ENCODE measurements at regions not wholly inside any gene's neighbourhood (a gene's known extent, or its start where the extent isn't known, plus 50 kb on each side); places are given as distances from the start of the nearest gene placed in this dataset.
A peak's percentile ranks its signal among the peaks of the same experiment; 100 is the strongest.

GRCh38 chr13:50384724-50385123 is 369.5 kb downstream of the KCNRG start:
- POLR2A ChIA-PET, result no interaction called here
- H3K27me3 Mint-ChIP-seq, result peaks cover 1% of the 10 kb centered on the region
- TF ChIP-seq CTCF (IDR thresholded peaks at IDR 0.05), result no peak
- intact Hi-C loops (cut with micrococcal nuclease), result no loop called here
- H3K4me1 Mint-ChIP-seq (ENCODE audit: low read depth), result peaks cover 8% of the 10 kb centered on the region
- peaks cover 18% of the 10 kb centered on the region for H3K9me3 Mint-ChIP-seq
- no peak for ATAC-seq
- CTCF ChIA-PET, result no interaction called here
- DNase-seq, result no peak
- H3K27ac Mint-ChIP-seq, result no peak overlapping the region
- H3K4me3 Mint-ChIP-seq, result no peak overlapping the region
- H3K36me3 Mint-ChIP-seq (ENCODE audit: low read depth), result peaks cover 10% of the 10 kb centered on the region

GRCh38 chr13:50386541-50387050 is 371.4 kb downstream of the KCNRG start:
- H3K27ac Mint-ChIP-seq, result no peak overlapping the region
- POLR2A ChIA-PET, result no interaction called here

GRCh38 chr13:50387051-50387581 is 371.9 kb downstream of the KCNRG start:
- intact Hi-C loops (cut with micrococcal nuclease), result no loop called here
- H3K9me3 Mint-ChIP-seq, result peaks cover 2% of the 10 kb centered on the region
- ChIA-PET POLR2A (no interaction called here), CTCF (interaction anchor here (0.8 to 1.4 kb wide), 5 partner anchors 24 to 524 kb away, joined by 3 to 4 read pairs (median 4); no protein-coding TSS in a partner anchor)
- peaks cover 8% of the 10 kb centered on the region for H3K4me1 Mint-ChIP-seq (ENCODE audit: low read depth)
- TF ChIP-seq CTCF (IDR thresholded peaks at IDR 0.05), result peak; percentile 23
- H3K27me3 Mint-ChIP-seq, result peaks cover 4% of the 10 kb centered on the region
- no peak overlapping the region for H3K4me3 Mint-ChIP-seq
- H3K27ac Mint-ChIP-seq, result no peak overlapping the region
- H3K36me3 Mint-ChIP-seq (ENCODE audit: low read depth), result peaks cover under 1% of the 10 kb centered on the region
- peak; percentile 57 for DNase-seq
- peak; percentile 70 for ATAC-seq

More at GRCh38 chr13:50386541-50387050, 371.4 kb downstream of the KCNRG start:
- intact Hi-C loops (cut with micrococcal nuclease), result no loop called here
- CTCF ChIA-PET, result interaction anchor here (0.8 to 1.4 kb wide), 5 partner anchors 24 to 525 kb away, joined by 3 to 4 read pairs (median 4); no protein-coding TSS in a partner anchor
- DNase-seq (no peak), ATAC-seq (no peak)
- H3K4me1 Mint-ChIP-seq (ENCODE audit: low read depth), result peaks cover 8% of the 10 kb centered on the region
- no peak overlapping the region for H3K4me3 Mint-ChIP-seq
- H3K36me3 Mint-ChIP-seq (ENCODE audit: low read depth), result peaks cover 2% of the 10 kb centered on the region
- H3K9me3 Mint-ChIP-seq, result peaks cover 5% of the 10 kb centered on the region
- peaks cover 1% of the 10 kb centered on the region for H3K27me3 Mint-ChIP-seq
- TF ChIP-seq CTCF (IDR thresholded peaks at IDR 0.05), result no peak

- Mint-ChIP-seq H3K4me1 (ENCODE audit: low read depth) (peaks cover 8% of the 10 kb centered on the region), H3K27ac (no peak overlapping the region), H3K36me3 (ENCODE audit: low read depth) (no peaks in the 10 kb centered on the region), H3K27me3 (peaks cover 4% of the 10 kb centered on the region), H3K9me3 (no peaks in the 10 kb centered on the region), H3K4me3 (no peak overlapping the region)
- no peak for TF ChIP-seq CTCF (IDR thresholded peaks at IDR 0.05)
- ChIA-PET CTCF (interaction anchor here (1.1 kb wide), 1 partner anchor 27 kb away, joined by 3 read pairs; no protein-coding TSS in a partner anchor), POLR2A (interaction anchor here (0.5 kb wide), 1 partner anchor 538 kb away, joined by 3 read pairs; no protein-coding TSS in a partner anchor)
- intact Hi-C loops (cut with micrococcal nuclease), result no loop called here
- ATAC-seq (no peak), DNase-seq (no peak)
Observed at GRCh38 chr13:50388481-50388880, 373.2 kb downstream of the KCNRG start.

GRCh38 chr13:50389726-50390125 is 374.5 kb downstream of the KCNRG start:
- Mint-ChIP-seq H3K9me3 (no peaks in the 10 kb centered on the region), H3K27me3 (peaks cover 4% of the 10 kb centered on the region), H3K4me1 (ENCODE audit: low read depth) (peaks cover 5% of the 10 kb centered on the region), H3K27ac (no peak overlapping the region), H3K36me3 (ENCODE audit: low read depth) (no peaks in the 10 kb centered on the region), H3K4me3 (no peak overlapping the region)
- DNase-seq (no peak), ATAC-seq (no peak)
- ChIA-PET POLR2A (no interaction called here), CTCF (no interaction called here)
- intact Hi-C loops (cut with micrococcal nuclease), result no loop called here
- TF ChIP-seq CTCF (IDR thresholded peaks at IDR 0.05), result no peak
